ENCODE measurements at regions not wholly inside any gene's neighbourhood (a gene's known extent, or its start where the extent isn't known, plus 50 kb on each side); places are given as distances from the start of the nearest gene placed in this dataset.

DNA sequence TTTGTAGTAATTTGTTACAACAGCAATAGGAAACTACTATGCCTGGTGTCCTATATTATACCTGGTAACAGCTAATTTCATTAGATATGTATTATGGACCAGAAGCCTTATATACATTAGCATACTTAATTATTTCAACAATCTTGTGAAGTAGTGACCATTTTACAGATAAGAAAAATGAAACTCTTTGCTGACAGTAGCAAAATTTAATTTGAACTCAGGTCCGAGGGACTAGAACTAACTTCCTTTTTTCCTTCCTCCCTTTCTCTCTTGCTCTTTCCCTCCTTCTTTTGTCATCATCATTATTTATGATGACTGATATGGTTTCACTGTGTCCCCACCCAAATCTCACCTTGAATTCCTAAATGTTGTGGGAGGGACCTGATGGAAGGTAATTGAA, 482.0 kb downstream of the SNAPC1 start:
- DNase-seq (ENCODE audit: extremely low read depth in 1 of 2, low read depth in 1 of 2): no peak

DNA sequence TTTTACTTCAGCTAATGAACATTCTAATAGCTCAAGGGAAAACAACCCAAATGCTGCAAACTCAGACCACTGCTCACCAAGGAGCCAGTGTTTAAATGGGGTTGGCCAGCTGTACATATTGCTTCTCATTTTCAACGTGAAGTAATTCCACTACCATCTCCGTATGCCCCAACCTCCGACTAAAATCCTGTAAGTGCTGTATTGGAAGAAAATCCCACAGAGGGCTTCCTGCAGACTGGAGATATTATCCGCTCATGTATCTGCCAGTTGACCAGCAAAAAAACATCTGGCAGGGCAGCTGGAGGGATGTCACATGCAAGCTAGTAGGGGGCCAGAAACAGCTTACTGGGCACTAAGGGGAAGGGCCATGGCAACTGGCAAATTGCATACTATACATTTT, 485.0 kb downstream of the SNAPC1 start:
- DNase-seq (ENCODE audit: extremely low read depth in 1 of 2, low read depth in 1 of 2): no peak

DNA sequence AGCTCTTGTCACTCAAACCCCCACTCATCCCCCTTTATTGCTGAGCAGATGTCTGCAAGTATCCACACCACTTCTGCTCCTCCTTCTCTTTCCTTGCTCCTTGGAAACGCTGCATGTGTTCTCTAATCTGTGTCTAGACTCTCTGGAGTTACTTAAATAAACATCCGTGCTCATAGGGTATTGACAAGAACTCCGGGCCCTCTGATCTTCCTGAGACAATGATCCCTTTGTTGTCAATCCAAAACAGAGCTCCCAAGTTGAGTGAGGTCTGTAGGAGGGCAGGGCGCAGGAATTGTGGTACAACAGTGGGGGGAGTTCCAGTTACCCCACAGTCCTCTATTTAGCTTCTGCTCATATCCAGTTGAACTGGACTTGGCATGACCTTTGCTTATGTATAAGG, 489.0 kb downstream of the SNAPC1 start:
- DNase-seq (ENCODE audit: extremely low read depth in 1 of 2, low read depth in 1 of 2): no peak

DNA sequence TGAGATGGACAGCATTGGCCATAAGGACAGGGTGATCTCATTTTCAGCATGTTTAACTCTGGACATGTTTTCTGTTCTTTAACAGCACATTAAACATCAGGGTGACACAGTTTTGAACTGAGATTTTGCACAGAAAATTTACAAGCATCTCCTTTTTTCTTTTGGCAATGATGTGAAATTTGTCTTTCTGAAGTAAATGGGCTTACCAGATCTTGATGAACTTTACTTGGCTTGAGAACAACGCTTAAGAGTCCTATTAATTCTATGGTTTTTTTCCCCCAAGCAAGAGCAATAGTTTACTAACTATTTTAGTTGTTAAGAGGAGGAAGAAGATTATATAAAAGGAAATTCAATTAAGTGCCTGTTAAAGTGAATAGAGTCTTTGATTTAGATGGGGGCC, 491.0 kb downstream of the SNAPC1 start:
- no peak for DNase-seq (ENCODE audit: extremely low read depth in 1 of 2, low read depth in 1 of 2)

DNA sequence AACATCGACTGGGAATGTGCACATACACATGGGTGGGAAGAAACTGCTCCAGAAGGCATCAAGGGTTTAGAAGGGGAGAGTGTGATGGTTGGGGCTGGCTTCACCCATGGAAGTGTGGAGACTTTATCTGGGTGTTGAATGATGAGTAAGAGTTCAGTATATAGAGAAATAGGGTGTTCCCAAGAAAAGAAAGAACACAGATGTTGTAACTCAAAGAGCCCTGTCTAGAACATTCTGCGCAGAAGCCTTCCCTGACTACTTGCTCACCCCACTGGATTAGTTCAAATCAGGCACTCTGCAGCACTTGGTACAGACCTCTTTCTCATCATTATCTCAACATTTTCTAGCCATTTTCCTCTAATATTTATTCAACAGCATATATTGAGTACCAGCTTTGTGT, 491.7 kb downstream of the SNAPC1 start:
- no peak for DNase-seq (ENCODE audit: extremely low read depth in 1 of 2, low read depth in 1 of 2)

DNA sequence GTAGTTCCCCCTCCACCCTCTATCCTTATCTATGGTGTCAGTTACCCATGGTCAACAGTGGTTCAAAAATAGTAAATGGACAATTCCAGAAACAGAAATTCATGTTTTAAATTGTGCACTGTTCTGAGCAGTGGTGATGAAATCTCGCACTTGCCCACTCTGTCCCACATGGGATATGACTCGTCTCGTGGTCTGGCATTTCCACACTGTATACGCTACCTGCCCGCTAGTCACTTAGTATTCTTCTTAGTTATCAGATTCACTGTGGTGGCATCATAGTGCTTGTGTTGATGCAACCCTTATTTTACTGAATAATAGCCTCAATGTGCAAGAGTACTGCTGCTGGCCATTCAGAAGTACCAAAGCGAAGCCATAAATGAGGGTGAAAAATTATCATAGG, 507.0 kb downstream of the SNAPC1 start:
- DNase-seq (ENCODE audit: extremely low read depth in 1 of 2, low read depth in 1 of 2): no peak

DNA sequence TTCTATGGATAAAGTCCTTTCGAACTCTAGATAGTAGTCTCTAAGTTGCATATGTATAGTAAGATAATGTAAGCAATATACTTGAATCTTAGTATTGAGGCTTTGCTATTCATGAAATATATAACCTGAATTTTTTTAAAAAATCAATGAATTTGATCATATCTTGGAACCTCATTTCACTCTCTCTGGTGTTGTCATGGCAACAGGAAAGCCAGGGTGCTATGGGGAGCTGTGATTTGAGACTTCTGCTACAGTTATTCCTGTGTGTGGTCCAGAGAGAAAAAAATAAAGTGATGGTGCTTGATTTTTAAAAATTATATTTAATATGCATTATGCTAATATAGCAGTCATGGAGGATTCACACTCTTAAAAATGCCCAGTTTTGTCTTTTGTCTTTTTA, 508.0 kb downstream of the SNAPC1 start:
- DNase-seq (ENCODE audit: extremely low read depth in 1 of 2, low read depth in 1 of 2): no peak

DNA sequence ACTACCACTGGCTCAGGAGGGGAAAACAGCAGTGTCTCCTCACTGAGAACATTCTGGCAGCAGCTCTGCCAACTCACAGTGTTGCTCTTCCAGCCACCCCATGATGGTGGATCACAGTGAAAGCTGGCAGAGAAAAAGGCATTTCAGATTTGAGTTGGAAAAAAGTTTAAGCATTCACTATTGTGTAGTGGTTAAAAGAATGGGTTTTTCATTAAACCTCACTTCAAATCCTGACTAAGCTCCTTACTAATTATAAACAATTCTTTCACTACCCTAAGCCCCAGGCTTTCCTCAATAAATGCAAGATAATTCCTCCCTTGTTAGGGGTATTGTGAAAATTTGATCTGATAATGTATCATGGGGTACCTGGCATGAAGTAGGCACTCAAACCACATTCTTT, 518.1 kb downstream of the SNAPC1 start:
- DNase-seq (ENCODE audit: extremely low read depth in 1 of 2, low read depth in 1 of 2): no peak

DNA sequence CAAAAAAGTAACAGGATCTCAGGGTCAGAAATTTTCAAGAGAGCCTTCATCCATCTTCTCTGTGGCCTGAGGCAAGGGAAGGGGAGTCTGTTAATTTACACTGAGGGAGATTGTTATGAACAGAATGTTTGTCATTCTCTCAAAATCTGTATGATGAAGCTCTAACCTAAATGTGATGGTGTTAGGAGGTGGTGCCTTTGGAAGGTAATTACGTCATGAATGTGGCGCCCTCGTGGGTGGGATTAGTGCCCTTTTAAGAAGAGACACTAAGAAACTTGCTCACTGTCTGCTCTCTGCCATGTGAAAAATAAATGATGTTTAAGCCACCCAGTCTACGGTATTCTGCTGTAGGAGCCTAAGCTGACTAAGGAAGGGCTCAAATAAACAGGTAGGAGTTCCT, 521.6 kb downstream of the SNAPC1 start:
- DNase-seq (ENCODE audit: extremely low read depth in 1 of 2, low read depth in 1 of 2): no peak

DNA sequence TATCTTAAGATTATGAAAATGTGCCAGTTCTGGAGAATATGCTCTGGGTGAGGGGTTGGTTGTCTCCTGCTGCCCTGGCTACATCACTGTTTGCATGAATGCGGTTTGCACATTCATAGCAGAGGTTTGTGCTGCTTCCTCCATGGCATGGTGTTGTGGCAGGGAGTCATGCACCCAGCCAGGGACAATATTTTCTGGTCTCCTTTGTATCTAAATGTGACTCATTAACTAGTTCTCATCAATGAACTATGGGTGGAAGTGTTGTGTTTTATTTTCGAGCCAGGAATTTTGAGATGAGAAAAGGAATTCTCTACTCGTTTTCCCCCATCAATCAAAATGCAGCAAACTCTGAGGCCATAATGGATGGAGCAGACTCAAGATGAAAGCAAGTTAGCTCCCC, 527.3 kb downstream of the SNAPC1 start:
- DNase-seq (ENCODE audit: extremely low read depth in 1 of 2, low read depth in 1 of 2): no peak

DNA sequence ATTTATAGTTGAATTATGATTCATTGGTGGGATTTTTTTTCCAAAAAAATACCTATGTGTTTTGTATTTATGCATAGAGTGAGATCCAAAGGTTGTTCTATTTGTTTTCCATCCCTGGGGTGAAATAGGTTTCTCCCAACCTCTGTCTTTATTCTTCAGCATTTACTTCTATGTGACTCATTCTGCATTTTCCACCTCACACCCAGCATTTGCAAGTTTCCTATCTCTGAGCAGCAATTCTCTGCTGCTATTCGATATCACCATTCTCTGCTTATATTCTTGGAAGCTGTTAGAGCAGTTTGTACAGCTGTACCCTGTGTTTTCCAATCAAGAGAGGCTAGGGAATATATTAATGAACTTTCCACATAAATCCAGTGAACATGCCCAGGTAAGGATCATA, 538.9 kb downstream of the SNAPC1 start:
- no peak for DNase-seq (ENCODE audit: extremely low read depth in 1 of 2, low read depth in 1 of 2)

DNA sequence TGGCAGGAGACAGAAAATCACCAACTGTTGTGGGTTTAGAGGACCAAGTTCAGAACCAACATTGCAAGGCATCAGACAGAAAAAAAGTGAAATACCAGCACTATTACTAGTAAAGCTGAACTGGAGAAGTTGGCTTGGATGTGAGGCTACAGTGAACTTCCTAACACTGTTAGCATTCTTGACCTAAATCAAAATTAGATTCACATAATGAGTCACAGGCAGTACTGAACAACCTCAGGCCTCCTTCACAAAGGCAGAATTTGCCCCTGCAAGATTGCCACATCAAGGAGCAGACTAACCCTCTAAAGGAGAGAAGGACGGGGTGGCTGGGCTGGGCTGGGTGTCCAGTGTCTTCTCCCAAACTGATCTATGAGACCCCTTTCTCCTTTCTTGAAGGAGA, 539.7 kb downstream of the SNAPC1 start:
- no peak for DNase-seq (ENCODE audit: extremely low read depth in 1 of 2, low read depth in 1 of 2)

DNA sequence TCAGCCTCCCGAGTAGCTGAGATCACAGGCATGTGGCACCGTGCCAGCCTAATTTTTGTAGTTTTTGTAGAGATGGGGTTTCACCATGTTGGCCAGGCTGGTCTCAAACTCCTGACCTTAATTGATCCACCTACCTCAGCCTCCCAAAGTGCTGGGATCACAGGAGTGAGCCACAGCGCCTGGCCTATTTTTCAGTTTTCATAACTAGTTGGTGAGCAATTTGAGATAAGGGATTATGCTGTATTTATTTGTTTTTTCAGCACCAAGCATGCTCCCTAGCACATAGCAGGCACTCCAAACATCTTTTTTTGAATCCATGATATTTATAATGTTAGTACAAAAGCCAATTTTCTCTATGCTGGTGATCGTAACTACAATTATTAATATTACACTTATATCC, 541.2 kb downstream of the SNAPC1 start:
- DNase-seq (ENCODE audit: extremely low read depth in 1 of 2, low read depth in 1 of 2): no peak

DNA sequence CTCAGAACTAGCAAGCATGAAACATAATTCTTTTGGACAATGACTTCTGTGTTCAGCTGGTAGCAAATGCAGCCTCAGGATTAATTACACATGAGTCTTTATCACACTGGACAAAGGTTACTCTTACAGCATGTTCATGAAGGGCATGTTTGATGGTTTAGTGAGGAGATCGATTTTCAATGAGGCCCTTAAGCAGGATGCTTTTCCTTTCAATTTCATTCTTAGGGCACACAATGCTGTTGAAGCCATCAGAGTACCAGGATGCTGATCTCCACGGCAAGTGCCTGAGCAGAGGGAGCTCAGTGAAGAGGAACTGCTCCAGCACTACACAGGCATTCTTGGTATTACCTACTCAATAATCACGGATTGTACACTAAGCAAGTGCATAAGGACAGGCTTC, 542.0 kb downstream of the SNAPC1 start:
- DNase-seq (ENCODE audit: extremely low read depth in 1 of 2, low read depth in 1 of 2): no peak

DNA sequence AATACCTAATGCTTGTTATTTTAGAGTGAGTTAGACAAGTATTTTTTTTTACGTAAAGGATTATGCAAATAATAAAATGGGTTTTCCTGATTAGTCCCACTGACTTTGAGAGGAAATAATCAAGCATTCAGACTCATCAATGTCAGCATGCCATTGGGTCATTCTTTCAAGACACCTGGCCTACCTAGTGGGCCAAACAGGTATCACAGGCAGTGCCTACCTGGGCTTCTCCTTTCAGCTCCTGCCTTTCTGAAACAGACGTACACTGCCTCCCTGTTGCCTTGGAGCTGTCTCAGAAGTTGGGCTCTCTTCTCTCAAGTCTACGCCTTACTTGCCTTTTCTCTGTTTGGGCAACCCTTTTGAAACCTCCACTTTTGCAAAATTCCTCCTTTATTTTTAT, 545.6 kb downstream of the SNAPC1 start:
- no peak for DNase-seq (ENCODE audit: extremely low read depth in 1 of 2, low read depth in 1 of 2)

DNA sequence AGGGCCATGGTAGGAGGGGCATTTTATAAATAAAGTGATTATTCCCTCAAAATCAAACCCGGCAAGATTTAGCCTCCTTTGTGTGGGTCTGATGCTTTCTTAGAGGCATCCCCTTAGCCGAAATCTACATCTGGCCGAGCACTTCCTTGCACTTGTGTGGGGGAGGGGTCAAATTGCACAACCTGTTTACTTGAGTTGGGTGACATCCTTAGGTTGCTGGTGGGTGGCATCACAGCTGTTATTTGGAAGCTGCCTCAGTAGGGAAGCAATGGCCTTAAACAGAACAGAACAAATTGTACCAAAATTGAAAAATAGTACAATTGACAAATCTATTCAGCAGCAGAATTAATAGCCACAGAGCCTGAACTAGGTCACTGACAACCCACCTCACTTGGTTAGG, 546.1 kb downstream of the SNAPC1 start:
- no peak for DNase-seq (ENCODE audit: extremely low read depth in 1 of 2, low read depth in 1 of 2)

DNA sequence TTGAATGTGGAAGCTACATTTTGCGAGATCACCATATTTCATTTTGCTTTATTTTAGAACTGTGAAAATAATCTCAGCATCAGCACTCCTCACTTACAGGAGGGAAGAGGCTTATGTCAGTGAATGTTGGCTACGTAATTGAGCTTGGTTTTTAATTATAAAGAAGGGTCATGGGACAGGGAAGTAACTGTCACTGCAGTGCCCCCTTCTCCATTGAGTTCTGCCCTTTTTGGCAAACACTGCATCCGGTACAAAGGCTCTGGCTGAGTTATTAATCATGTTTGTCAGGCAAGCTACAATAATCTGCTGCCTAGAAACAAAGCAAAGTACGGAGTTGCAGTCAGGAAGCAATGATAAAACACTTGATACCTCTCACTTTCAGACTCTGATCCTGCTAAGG, 546.7 kb downstream of the SNAPC1 start:
- no peak for DNase-seq (ENCODE audit: extremely low read depth in 1 of 2, low read depth in 1 of 2)

DNA sequence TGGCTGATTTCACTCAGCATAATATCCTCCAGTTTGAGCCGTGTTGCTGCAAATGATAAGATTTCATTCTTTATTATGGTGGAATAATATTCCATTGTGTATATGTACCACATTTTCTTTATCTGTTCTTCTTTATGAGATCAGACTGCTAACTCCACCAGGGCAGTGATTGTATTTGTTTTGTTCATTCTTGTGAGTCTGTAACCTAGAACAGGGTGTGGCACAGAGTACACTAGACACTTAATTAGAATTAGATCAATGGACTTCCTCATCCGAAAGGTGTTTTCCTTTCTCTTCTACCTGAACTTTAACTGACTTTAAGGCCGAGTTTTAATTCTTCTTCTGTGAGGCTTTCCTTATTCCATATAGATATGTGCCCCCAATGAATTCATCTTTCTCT, 551.0 kb downstream of the SNAPC1 start:
- no peak for DNase-seq (ENCODE audit: extremely low read depth in 1 of 2, low read depth in 1 of 2)

DNA sequence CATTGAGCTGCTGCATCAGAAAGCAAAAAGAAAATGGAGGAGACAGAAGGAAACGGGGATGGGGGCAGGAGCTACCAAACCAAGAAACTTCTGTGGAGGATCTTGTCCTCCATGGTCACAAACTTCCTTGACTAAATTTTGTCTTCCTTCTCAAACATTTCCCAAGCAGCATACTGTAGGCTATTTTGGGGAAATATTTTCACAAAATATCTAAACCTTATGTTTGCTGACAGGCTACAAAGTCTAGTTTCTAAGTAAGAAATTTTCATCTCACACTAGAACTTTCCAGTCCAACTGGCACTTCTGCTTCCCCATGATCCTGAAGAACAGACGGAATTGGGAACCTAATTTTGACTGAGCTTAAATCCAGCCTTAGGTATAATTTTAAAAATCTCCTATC, 552.0 kb downstream of the SNAPC1 start:
- DNase-seq (ENCODE audit: extremely low read depth in 1 of 2, low read depth in 1 of 2): no peak

DNA sequence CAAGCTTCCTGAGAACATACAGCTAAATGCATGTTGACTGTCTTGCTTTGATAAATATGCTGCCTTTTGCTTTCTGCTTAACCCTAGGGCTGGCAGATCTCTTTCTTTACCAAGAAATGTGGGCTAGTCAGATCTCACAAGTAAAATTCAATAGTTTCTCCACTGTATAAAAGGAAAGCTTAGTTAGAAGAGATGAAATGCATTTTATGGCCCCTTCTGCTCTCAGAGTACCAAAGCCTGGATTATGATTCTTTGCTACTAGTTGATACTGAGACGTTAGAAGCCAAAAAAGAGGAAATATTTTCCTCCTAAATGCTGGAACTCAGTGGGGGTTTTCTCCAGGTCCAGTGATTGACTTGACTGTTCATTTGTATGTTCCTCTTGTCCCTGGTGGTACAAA, 552.7 kb downstream of the SNAPC1 start:
- DNase-seq (ENCODE audit: extremely low read depth in 1 of 2, low read depth in 1 of 2): no peak

DNA sequence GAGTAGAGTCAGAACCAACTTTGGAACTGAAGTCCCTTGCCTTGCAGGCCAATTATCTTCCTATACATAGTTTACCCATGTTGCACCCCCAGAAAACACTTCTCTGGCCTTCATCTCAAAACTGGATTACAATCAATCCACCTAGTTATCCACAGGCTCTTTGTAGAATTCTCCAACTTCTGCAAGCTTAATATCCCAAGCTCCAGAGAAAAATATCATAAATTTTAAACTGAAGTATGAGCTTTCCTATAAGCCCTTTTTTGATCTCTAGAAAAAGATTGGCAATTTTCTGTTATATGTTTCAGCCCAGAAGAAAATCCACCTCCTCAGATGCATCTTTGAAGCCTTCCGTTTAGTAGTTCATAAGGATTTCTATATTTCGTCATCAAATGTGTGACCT, 553.4 kb downstream of the SNAPC1 start:
- no peak for DNase-seq (ENCODE audit: extremely low read depth in 1 of 2, low read depth in 1 of 2)

DNA sequence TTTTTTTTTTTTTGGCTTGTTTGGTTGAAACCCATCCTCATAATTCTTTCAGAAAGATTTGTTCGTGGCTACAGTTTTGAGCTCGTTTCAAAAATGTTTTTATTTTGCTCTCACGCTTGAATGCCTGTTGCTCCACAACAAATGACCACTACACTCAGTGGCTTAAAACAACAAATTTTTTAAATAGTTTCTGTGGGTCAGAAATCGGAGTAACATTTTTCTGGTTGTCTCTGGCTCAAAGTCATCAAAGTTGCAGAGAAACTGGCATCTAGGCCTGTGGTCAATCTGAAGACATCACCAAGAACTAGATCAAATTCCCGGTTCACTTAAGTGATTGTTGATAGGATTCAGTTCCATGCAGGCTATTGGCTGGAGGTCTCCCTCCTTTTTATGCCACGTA, 560.0 kb downstream of the SNAPC1 start:
- DNase-seq (ENCODE audit: extremely low read depth in 1 of 2, low read depth in 1 of 2): no peak

DNA sequence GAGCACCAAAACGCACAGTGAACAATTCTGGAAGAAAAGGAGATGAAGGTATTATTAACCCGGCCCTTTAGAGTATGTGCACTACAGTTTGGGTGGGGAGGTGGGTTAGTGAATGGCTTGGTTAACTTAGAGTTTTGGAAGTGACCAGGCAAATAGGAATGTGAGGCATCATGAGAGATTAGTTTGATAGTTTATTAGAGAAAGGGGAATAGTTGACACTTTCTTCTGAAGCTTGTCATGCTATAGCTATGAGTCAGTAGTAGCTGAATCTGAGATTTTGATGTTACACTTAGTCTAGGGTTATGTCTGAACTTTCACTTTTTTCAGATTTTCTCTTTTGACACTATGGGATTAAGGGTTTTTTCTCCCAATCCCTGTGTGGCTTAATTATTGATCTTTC, 567.2 kb downstream of the SNAPC1 start:
- no peak for DNase-seq (ENCODE audit: extremely low read depth in 1 of 2, low read depth in 1 of 2)

DNA sequence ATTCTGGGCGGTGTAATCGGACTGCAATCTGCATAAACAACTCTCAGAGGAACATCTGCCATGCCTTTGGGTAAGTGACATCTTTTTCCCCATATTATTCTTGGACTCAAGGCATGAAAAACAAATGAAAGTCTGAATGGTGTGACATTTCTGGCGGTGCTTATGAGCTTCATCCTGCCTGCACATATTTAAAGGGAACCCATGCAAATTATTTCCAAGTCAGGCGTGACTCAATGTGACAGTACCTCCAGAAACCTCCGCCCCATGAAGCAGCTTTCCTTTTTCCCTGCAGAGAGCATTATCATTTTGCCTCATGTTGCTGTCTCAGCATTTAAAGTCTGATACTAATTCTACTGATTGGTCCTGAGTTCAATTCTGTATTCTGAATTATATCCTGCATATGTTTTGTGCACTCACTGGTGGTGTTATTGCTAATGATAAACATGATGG, 585.4 kb downstream of the SNAPC1 start:
- DNase-seq (ENCODE audit: extremely low read depth in 1 of 2, low read depth in 1 of 2): no peak
